Testis (tissue), 2 donors: ENCODE measurements at regions not wholly inside any gene's neighbourhood (a gene's known extent, or its start where the extent isn't known, plus 50 kb on each side); places are given as distances from the start of the nearest gene placed in this dataset.

Source experiments
- POLR2A ChIP-seq: fragments of 450-650 bp; IDR thresholded peaks from one replicate; pipeline ENCODE4 v1.6.1; 2017; ENCODE audit warnings: antibody characterized with exemption, mild to moderate bottlenecking, moderate library complexity
- TF ChIP-seq, protein P1 (sequence below), 3 experiments: fragments of 450-650 bp in 2 of 3; fragments of 200-600 bp in 1 of 3; sonication (generic) in 1 of 3; IDR thresholded peaks; one replicate each; pipeline ENCODE4 v1.5.1; 2016 to 2019; ENCODE audit warnings: antibody characterized with exemption in 3 of 3, mild to moderate bottlenecking in 2 of 3, moderate library complexity in 1 of 3

DNA sequence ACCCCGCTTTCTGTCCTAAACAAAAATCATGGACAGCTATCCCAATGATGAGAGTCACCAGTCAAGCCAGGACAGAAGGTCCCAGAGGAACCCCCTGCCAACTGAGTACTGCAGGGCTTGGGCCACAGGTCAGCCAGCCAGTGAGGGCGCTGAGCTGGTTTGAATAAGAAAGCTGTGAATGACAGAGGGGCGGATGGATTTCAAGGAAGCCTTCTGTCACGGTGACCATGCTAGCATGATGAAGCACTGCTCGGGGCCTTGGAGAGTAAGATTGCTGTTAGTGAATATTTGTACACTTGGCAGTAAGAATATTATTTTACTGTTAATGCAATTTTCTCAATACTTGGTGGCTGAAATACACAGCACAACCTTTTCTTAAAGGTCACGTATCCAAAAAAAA, 734.0 kb upstream of the NR2F2 start:
- TF ChIP-seq, protein P1, sequence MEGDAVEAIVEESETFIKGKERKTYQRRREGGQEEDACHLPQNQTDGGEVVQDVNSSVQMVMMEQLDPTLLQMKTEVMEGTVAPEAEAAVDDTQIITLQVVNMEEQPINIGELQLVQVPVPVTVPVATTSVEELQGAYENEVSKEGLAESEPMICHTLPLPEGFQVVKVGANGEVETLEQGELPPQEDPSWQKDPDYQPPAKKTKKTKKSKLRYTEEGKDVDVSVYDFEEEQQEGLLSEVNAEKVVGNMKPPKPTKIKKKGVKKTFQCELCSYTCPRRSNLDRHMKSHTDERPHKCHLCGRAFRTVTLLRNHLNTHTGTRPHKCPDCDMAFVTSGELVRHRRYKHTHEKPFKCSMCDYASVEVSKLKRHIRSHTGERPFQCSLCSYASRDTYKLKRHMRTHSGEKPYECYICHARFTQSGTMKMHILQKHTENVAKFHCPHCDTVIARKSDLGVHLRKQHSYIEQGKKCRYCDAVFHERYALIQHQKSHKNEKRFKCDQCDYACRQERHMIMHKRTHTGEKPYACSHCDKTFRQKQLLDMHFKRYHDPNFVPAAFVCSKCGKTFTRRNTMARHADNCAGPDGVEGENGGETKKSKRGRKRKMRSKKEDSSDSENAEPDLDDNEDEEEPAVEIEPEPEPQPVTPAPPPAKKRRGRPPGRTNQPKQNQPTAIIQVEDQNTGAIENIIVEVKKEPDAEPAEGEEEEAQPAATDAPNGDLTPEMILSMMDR (IDR thresholded peaks at IDR 0.05) = no peak
- no peak for TF ChIP-seq POLR2A
